ENCODE measurements at regions not wholly inside any gene's neighbourhood (a gene's known extent, or its start where the extent isn't known, plus 50 kb on each side); places are given as distances from the start of the nearest gene placed in this dataset.
"Not testable (repeated sequence)": the region's sequence is repeated elsewhere in the genome, so short reads cannot be mapped to it uniquely, and the experiment has no call there.

DNA sequence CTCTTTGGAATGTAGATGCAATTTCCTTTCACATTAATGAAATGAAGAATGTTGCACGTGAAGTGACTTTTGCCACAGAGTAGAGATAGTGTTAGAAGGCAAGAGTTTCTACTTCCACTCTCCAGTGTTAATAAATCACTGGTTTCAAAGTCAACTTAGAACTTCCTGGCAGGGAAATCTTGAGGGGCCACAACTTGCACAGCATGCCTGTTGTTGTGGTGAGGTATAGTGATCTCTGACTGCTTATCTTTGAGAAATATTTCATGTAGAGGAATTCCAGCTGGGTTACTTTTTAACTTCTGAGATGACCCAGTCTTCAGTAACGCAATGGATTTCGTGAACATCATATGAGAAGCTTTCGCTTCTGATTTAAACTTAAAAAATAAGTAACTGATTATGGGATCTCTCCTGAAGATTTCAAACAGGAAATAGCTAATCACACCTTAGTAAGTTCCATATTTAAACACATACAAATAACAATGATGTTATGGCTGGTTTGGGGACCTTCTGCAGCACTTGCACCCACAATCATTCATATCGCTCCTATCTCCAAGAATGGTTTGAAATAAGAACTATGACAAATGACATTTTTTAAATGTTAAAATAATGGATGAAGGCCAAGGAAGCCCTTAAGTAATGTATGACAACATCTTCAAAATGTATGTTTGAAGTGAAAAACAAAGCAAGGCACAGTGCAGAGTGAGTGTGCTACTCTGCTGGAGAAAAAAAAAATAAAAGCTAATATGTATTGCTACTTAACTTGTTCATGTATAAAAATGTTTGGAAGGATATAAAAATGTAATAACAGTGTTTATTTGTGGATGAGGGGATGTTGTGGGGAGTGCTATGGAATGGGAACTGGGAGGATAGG is 726.5 kb upstream of the NECTIN3 start:
- no peak for DNase-seq

DNA sequence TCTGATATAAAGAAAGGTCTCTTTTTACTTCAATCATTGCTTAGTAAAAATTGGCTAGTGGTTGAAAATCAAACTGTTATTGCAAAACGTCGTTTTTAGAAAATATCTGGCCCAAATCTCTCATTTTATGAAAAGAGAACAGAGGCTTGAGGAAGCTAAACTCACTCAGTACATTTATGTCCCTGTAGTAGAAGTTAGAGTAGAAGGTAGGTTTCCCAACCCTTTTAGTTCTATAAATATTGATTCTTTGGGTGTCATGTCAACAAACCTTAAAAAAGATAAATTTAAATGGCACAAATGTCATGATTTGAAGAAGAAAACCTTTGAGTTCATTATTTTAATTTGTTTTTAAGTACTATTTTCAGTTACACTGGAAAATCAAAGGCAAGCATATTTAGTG is 722.3 kb upstream of the NECTIN3 start:
- DNase-seq, result no peak

DNA sequence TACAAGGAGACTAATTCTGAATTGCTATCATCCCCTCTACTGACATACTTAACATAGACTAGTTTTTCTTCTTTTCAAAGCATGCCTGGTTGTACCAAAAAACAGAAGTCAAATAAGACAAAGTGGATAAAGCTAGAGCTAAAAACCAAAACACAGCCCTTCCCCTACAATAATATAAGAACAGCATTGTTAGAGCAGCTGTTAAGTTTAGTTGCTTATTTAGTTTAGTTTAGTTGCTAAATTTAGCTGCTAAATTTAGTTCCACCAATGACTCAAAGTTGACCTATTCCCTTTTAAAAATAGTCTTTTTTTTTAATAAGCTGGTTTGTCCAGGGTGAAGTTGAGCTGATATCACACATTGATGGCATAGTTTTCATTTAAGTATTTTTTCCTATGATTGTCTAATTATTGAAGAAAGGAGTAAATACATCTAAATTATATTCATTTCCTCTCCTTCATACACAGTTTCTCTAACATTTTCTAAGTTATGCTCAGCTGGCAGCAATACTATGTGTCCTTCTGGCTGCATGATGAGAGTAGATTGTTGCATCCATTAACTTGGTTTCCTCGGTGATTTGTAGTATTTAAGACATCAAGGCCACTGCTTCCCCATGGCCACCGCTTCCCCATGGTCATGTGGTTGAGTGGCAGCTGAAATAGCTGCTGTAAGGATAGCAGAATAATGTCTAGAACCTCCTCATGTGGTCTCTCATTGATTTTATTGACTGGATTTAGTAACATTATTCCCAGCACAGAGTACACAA is 718.6 kb upstream of the NECTIN3 start:
- no peak for DNase-seq

DNA sequence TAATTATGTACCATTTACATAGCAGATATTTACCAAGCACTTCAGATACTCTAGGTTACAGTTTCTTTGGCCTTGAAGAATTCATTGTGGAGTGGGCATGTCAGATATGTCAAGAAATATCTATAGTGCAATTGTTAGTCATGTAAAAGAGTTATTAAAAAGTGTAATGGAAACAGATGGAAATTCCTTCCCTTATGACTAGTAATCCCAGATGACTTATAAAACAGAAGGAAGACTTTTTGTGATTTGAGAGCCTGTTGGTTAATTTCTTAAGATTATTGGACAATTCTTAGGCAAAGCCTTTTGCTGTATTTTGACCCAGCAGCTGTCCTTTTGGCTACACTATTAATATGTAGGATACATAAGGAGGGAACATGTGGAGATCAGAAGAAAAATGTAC is 708.9 kb upstream of the NECTIN3 start:
- DNase-seq, result no peak

DNA sequence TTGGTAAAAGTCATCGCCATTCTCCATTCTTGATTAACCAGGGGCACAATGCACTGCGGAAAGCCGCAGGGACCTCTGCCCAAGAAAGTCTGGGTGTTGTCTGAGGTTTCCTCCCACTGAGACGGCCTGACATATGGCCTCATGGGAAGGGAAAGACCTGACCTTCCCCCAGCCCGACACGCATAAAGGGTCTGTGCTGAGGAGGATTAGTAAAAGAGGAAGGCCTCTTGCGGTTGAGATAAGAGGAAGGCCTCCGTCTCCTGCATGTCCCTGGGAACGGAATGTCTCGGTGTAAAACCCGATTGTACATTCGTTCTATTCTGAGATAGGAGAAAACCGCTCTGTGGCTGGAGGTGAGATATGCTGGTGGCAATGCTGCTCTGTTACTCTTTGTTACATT is 704.3 kb upstream of the NECTIN3 start:
- not testable (repeated sequence) for DNase-seq

DNA sequence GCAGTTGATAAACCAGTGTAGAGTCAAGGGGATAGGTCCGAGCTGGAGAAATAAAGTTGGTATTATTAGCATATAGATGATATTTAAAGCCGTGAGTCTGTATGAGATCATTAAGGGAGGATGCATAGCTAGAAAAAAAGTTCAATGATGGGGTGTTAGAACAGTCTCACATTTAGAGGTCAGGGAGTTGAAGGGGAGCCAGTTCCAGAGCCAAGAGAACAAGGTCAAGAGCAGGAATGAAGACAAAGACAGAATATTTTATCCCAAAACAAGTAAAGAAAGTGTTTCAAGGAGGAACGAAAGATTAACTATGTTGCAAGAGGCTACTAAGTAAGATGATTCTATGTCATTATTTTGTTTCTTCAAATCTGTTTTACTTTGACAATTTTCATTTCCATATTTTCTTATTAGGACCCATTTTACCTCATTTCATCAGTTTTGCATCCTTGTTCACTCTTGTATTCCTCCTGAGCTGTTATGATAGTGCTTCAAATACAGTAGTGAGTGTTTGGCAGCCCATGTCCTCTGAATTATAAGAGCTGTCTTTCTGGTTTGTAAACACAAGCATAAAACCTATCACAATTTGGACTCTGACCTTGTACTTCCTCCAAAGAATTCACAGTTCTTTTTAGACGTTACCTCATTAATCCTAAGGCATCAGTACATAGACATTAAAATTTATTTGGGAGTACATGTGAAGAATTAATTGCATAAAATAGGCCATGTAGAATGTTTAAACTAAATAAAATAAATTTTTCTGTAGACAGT is 695.7 kb upstream of the NECTIN3 start:
- no peak for DNase-seq

DNA sequence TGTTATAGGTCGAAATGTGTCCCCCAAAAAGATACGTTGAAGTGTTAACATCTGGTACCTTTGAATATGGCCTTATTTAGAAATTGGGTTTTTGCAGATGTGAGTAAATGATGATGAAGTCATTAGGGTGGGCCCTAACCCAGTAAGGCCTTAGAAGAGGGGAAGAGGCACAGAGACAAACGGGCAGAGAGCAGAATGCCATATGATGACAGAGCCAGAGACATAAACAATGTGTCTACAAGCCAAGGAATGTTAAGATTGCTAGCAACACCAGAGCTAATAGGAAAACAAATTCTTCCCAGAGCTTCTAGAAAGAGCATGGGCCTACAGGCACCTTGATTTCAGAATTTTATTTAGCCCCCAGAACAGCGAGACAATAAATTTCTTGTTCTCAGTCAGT is 693.1 kb upstream of the NECTIN3 start:
- no peak for DNase-seq

DNA sequence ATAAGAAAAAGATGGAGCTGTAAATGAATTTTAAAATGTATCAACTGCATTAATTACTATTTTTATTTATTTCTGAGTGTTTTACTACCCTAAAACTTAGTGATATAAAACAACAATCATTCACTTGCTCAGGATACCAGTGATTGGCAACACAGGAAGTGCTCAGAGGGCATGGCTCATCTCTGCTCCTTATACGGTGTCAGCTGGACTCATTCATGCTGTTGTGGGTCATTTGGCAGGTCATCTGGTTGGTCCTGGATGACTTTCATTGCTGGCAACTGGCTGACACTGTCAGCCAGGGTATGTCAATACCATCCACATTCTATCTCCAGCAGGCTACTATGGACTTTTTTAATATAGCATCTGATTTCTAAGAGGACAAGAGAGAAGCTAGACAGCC is 689.6 kb upstream of the NECTIN3 start:
- no peak for DNase-seq

DNA sequence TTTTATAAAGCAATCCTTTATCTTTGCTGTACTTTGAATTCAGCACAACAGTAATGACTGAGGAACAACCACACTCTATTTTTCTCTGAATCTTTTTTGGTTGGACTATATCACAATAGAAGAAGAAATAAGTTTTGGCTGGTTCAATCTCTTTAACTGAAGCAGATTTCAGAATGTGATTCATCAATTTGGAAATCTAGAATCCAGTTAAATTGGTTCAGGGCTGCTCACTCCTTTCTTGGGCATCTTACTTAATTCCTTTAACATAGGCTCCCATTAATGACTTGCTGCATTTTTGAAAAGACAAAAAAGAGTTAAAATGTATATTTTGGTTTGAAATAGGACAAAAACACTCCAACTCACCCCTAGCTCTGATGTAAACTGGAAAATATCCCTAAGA is 688.3 kb upstream of the NECTIN3 start:
- no peak for DNase-seq

DNA sequence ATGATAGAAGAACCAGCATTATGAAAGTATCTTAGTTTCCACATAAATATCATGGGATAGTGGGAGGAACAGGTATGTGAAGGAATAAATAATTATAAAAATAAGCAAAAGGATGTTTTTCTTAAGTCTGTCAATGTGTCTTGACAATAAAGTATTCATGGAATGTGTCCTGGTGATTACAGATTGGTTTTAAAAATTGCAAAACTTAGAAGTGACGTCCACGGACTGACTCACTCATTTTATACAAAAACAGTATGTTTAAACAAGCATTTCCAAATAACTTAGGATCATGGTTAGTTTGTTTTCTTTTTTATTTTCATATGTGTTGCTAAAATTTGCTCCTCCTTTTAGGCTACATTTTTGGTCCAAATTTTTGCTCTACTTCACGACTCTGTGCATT is 687.0 kb upstream of the NECTIN3 start:
- no peak for DNase-seq

DNA sequence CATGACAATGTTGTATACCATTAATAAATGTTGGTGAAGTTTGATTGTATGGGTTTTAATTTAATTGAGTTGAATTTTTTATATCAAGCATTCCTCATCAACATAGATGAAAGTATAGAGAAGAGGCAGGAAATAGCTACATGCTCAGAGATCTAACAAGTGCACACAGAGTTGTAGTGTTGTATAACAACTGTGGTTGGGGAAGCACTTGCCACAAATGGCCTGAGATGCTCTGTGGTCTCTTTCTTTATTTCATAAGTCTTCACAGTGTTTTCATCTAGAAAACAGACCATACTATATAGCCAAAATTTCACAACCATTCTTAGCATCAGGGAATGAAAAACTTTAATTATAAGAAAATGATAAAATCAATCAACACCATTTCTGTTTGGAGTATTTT is 682.6 kb upstream of the NECTIN3 start:
- DNase-seq, result no peak

DNA sequence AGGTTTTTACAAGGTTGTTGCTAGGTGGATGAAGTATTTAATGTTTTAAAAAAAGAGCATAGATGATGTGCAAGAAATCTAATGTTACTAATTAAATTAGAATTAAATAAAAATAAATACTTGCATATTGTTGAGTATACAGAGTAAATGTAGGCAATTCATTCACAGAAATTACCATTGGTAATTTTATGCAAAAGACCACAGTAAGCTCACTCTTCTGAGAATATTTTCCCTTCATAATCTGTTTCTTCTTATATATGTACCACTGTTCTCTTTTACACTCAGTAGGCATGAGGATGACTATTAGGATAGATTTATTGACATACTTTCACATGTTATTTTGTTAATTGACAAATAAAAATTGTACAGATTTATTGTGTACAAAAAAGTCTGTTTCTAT is 681.2 kb upstream of the NECTIN3 start:
- DNase-seq, result no peak

DNA sequence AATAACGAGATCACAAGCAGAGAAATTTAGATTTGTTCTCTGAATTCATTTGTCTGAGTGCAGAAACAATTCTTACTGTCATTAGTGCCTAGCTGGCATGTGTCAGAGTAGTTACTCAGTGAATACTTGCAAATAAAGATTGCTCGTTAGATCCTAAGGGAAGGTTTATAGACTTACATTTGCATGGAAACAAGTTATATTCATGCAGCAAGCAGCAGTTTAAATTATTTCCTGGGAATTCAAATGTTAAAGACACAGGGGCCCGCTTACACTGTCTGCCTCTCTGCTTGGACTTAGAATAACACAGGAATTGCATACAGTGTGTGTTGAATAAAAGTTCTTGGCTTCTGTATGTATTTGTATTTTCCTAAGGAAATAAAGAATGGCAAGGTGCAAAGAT is 680.6 kb upstream of the NECTIN3 start:
- no peak for DNase-seq

DNA sequence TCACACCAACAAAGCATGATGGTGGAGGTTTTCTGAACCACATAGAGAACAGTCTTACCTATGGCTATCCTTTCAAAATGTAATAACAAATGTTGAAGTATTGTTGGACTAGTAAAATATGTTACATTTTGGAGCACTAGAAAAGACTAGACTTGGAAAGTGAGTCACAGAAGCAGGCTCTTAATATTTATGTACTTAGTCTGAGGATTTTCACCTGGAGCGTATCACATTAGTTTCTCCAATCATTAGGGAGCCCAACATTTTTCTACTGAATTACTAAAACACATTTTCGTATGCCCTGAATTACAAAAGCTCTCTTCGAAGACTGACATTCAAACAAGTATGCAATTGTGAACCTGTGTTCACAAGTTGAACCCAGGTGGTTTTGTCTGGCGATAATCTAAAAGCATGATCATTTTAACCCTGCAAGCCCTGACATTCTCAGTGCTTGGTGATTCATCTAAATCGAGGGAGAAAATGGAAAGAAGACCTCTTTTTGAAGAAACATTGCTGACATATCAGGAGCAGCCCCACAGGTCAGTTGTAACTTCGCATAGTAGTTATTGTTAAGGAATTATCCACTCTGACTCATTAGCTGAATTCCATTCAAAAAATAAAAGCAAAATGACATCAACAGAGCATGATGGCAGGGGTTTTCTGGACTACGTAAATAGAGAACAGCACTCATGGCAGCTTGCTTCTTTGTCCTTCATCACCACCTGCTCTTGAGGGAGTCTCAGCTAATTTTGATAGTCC is 679.8 kb upstream of the NECTIN3 start:
- no peak for DNase-seq

DNA sequence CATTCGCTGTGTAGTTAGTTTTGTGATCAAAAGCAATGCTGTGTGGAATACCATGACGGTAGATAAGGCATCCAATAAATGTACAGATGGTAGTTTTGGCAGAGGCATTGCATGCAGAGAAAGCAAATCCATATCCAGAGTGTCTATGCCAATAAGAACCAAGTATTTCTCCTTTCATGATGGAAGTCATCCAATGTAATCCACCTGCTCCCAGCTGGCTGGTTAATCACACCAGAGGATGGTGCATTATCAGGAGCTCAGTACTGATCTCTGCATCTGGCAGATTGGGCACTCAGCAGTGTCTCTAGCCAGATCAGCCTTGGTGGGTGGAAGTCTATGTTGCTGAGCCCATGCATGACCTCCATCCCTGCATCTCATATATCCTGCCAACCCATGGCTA is 677.7 kb upstream of the NECTIN3 start:
- no peak for DNase-seq

DNA sequence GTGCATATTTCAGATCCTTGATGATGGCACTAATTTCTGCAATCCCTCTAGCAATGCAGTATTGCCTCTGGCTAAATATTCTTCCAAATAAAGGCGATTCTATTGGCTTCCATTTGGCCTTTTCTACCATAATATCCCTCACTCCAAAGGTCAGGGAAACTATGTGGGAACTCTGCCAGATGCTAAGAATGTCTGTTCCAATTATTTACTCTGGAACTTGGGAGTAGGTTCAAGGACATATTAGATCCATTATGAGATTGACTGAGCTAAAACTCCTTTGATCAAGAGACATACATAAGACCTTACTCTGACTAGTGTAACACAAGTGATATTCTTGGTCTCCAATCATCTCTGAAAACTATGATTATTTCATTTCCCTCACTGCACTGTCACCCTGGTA is 674.5 kb upstream of the NECTIN3 start:
- DNase-seq, result no peak

DNA sequence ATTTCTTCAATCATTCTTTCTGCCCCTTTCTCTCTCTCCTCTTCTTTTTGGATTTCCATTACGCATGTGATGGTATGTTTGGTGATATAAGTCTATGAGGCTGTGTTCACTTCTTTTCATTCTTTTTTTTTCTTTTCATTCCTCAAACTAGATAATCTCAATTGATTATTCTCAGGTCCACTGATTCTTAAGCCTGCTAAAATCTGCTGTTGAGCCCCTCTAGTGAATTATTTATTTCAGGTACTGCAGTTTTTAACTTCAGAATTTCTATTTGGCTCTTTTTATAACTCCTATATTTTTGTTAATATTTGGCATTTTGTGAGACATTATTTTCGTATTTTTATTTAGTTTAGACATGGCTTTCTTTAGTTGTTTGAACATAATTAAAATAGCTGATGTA is 671.3 kb upstream of the NECTIN3 start:
- no peak for DNase-seq

DNA sequence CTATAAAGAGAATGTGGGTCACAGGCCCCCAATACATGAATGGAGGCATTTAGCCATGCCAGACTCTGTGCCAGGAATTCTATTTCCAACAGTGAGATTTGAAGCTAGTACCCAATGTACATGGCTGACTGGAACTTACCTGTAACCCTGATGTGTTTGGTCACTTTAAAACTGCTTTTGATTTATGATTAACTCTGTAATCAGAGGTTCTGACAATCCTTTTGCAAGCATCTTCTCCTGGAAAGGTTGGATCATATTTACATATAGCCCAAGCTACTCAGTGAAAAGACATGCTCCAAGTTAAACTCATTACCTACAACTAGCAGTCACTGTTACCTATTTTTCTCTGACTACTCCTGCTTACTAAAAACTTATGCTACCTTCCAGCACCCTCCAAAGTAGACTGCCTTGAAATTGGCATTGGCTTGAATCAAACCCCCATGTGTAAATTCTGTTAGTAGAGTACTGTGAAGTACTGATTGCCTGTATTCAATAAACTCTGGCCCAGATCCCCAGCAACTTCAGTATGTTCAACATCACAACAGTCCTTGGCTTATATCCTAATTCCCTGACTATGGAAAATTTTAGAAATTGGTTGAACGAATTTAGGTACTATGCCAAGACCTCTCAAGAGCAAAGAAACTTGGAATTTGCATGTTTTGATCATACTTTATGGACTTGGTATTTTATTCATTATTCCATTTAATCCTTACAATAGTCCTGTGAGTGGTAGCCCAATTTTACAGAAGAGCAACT is 665.6 kb upstream of the NECTIN3 start:
- no peak for DNase-seq

DNA sequence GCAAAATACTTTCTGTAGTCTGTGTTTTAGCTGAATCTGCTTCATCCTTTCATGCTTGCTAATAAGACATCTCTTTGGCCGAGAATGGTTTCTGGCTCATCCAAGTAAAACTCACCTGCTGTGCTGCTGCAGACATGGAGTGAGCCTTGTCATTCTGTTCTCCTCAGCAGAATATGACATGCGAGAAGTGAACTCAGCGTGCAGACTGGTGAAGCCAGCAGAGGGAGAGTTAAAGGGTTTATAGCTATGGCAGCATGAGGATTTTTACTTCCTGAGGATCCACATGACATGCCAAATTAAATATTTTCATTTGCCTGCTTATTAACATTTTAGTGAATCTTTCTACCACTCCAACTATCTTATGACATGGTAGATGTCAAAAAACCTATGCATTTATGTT is 658.4 kb upstream of the NECTIN3 start:
- no peak for DNase-seq

DNA sequence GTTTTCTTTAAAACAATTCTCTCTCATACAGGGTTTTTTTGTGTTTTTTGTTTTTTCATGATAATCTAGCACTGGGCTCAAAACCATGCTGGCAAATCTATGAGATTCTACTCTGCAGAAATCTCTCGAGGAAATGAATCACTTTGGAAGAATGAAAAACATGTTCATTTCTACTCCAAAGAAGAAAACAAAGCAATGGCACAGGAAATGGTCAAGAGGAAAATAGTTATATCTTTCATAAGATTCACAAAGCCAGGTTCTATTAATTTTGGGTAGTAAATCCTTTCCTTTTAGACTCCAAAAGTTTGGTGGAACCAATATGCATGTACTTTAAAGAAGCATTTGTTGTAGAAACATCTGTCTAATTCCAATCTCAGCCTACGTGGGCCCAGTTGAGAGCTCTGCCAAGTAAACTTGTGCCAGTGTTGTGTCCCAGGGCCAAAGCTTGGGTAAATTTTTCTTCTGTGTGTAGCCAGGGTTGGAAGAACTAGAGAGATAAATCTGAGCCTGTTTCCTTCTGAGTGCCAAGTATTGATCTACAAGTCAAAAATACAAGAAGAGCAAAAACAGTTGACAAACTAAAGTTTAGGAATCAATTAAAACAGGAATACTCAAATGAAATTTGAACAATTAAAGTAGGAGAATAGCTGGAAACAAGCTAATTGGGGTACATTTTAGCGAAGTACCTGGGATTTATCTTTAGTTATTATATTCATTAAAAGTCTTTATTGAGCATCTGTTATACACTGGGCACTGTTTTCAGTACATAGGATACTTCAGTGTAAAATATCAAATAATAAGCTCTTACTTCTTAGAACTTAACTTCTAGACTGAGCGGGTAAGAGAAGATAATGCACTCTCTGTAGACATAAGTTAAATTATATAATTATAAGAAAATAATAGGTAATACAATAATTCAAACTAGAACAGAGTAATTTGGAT is 657.5 kb upstream of the NECTIN3 start:
- DNase-seq, result no peak

DNA sequence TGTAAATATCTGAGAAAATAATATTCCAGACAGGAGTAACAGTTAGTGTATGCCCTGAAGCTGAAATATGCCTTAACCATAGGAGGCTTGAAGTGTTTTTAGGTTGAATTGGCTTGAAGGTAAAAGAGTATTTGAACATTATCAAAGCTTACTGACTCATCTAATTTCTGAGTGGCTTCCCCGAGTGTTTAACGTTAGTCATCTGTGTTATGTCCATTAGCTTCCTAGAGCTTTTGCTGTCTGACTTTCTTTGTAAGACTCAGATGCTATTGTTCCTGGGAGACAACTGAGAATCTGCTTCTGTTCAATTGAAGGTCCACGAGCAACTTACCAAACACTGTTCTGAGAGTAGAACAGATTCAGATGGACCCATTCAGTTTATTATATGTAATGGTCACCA is 656.8 kb upstream of the NECTIN3 start:
- DNase-seq, result no peak

All from stimulated activated CD4-positive, alpha-beta T cell treated with anti-CD3 and anti-CD28 coated beads, Interleukin-2, amount 100 ng/mL, for 24 hours (primary cell).